ENCODE measurements at regions not wholly inside any gene's neighbourhood (a gene's known extent, or its start where the extent isn't known, plus 50 kb on each side); places are given as distances from the start of the nearest gene placed in this dataset.
"Not testable (repeated sequence)": the region's sequence is repeated elsewhere in the genome, so short reads cannot be mapped to it uniquely, and the experiment has no call there.

DNA sequence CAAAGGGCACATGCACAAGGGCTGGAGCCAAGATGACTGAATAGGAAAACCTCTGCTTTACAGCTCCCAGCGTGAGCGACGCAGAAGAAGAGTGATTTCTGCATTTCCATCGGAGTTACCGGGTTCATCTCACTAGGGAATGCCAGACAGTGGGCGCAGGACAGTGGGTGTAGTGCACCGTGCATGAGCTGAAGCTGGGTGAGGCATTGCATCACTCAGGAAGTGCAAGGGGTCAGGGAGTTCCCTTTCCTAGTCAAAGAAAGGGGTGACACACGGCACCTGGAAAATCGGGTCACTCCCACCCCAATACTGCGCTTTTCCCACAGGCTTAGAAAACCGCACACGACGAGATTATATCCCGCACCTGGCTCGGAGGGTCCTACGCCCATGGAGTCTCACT is 64.5 kb upstream of the HTR1E start:
- DNase-seq (ENCODE audit: low spot score), result not testable (repeated sequence)

DNA sequence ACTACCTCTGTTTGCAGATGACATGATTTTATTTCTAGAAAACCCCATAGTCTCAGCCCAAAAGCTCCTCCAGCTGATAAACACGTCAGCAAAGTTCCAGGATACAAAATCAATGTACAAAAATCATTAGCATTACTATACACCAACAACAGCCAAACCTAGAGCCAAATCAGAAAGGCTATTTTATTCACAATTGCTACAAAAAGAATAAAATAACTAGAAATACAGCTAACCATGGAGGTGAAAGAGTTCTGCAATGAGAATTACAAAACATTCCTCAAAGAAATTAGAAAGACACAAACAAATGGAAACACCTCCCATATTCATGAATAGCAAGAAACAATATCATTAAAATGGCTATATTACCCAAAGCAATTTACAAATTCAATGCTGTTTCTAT is 65.6 kb upstream of the HTR1E start:
- TF ChIP-seq, protein P1, sequence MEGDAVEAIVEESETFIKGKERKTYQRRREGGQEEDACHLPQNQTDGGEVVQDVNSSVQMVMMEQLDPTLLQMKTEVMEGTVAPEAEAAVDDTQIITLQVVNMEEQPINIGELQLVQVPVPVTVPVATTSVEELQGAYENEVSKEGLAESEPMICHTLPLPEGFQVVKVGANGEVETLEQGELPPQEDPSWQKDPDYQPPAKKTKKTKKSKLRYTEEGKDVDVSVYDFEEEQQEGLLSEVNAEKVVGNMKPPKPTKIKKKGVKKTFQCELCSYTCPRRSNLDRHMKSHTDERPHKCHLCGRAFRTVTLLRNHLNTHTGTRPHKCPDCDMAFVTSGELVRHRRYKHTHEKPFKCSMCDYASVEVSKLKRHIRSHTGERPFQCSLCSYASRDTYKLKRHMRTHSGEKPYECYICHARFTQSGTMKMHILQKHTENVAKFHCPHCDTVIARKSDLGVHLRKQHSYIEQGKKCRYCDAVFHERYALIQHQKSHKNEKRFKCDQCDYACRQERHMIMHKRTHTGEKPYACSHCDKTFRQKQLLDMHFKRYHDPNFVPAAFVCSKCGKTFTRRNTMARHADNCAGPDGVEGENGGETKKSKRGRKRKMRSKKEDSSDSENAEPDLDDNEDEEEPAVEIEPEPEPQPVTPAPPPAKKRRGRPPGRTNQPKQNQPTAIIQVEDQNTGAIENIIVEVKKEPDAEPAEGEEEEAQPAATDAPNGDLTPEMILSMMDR (IDR thresholded peaks at IDR 0.05; ENCODE audit: extremely low read depth, missing control alignments), result no peak
- no peak for DNase-seq (ENCODE audit: low spot score)

DNA sequence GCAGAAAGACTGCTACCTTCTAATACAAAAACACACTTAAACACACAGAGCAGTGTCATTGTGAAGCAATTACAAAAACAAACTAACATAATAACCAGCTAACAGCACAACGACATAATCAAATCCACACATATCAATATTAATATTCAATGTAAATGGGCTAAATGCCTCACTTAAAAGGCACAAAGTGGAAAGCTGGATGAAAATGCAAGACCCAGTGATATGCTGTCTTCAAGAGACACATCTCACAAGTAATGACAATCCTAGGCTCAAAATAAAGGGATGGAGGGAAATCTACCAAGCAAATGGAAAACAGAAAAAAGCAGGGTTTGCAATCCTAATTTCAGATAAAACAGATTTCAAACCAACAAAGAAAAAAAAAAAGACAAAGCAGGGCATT is 67.8 kb upstream of the HTR1E start:
- TF ChIP-seq, protein P1 (IDR thresholded peaks at IDR 0.05; ENCODE audit: extremely low read depth, missing control alignments), result no peak
- no peak for DNase-seq (ENCODE audit: low spot score)

GRCh38 chr6:86859513-86859912 is 77.8 kb upstream of the HTR1E start:
- no peak for DNase-seq (ENCODE audit: low spot score)
- TF ChIP-seq, protein P1 (IDR thresholded peaks at IDR 0.05; ENCODE audit: extremely low read depth, missing control alignments), result no peak

- DNase-seq (ENCODE audit: low spot score), result no peak
- TF ChIP-seq, protein P1 (IDR thresholded peaks at IDR 0.05; ENCODE audit: extremely low read depth, missing control alignments), result no peak
Observed at GRCh38 chr6:86858970-86859369, 78.4 kb upstream of the HTR1E start.

GRCh38 chr6:86857783-86858182 is 79.5 kb upstream of the HTR1E start:
- TF ChIP-seq, protein P1 (IDR thresholded peaks at IDR 0.05; ENCODE audit: extremely low read depth, missing control alignments), result no peak
- no peak for DNase-seq (ENCODE audit: low spot score)

- DNase-seq (ENCODE audit: low spot score), result peak; percentile 21
Observed at GRCh38 chr6:86856937-86857563, 80.3 kb upstream of the HTR1E start.

GRCh38 chr6:86856379-86856778 is 80.9 kb upstream of the HTR1E start:
- TF ChIP-seq, protein P1 (IDR thresholded peaks at IDR 0.05; ENCODE audit: extremely low read depth, missing control alignments), result no peak
- no peak for DNase-seq (ENCODE audit: low spot score)

More at GRCh38 chr6:86856937-86857563, 80.3 kb upstream of the HTR1E start:
- TF ChIP-seq, protein P1 (IDR thresholded peaks at IDR 0.05; ENCODE audit: extremely low read depth, missing control alignments), result peak; percentile 61

All from GM20000 (cell line).